ENCODE measurements at regions not wholly inside any gene's neighbourhood (a gene's known extent, or its start where the extent isn't known, plus 50 kb on each side); places are given as distances from the start of the nearest gene placed in this dataset.

- Histone ChIP-seq H3K9me3 (no peaks in the 10 kb centered on the region), H3K27me3 (replicated peaks; ENCODE audit: insufficient read depth) (no peaks in the 10 kb centered on the region), H3K36me3 (no peaks in the 10 kb centered on the region), H3K4me1 (ENCODE audit: control insufficient read depth in 1 of 2, low read depth in 2 of 2) (no peaks in the 10 kb centered on the region), H3K27ac (no peak overlapping the region), H3K4me3 (no peak overlapping the region)
- DNase-seq (ENCODE audit: low spot score), result no peak
- no peak for ATAC-seq (ENCODE audit: insufficient number of reproducible peaks, low FRiP score, low read depth)
- TF ChIP-seq CTCF (IDR thresholded peaks at IDR 0.05), result no peak
Measured at GRCh38 chr20:47418069-47418757, 61.7 kb upstream of the ZMYND8 start.

GRCh38 chr20:47419953-47420514, 63.5 kb upstream of the ZMYND8 start:
- no peak overlapping the region for H3K4me3 ChIP-seq
- TF ChIP-seq CTCF (IDR thresholded peaks at IDR 0.05), result no peak

GRCh38 chr20:47421076-47421475, 64.6 kb upstream of the ZMYND8 start:
- Histone ChIP-seq H3K4me1 (ENCODE audit: control insufficient read depth in 1 of 2, low read depth in 2 of 2) (no peaks in the 10 kb centered on the region), H3K4me3 (no peak overlapping the region), H3K36me3 (no peaks in the 10 kb centered on the region), H3K27me3 (replicated peaks; ENCODE audit: insufficient read depth) (no peaks in the 10 kb centered on the region), H3K27ac (no peak overlapping the region), H3K9me3 (no peaks in the 10 kb centered on the region)
- no peak for TF ChIP-seq CTCF (IDR thresholded peaks at IDR 0.05)
- no peak for DNase-seq (ENCODE audit: low spot score)
- no peak for ATAC-seq (ENCODE audit: insufficient number of reproducible peaks, low FRiP score, low read depth)

More at GRCh38 chr20:47419953-47420514, 63.5 kb upstream of the ZMYND8 start:
- no peak overlapping the region for H3K27ac ChIP-seq
- H3K4me1 ChIP-seq (ENCODE audit: control insufficient read depth in 1 of 2, low read depth in 2 of 2), result no peaks in the 10 kb centered on the region
- DNase-seq (ENCODE audit: low spot score), result no peak
- H3K9me3 ChIP-seq, result no peaks in the 10 kb centered on the region
- H3K36me3 ChIP-seq, result no peaks in the 10 kb centered on the region
- H3K27me3 ChIP-seq (replicated peaks; ENCODE audit: insufficient read depth), result no peaks in the 10 kb centered on the region
- no peak for ATAC-seq (ENCODE audit: insufficient number of reproducible peaks, low FRiP score, low read depth)

- peaks cover 14% of the 10 kb centered on the region for H3K9me3 ChIP-seq
- no peak overlapping the region for H3K4me3 ChIP-seq
- H3K27me3 ChIP-seq (replicated peaks; ENCODE audit: insufficient read depth), result no peaks in the 10 kb centered on the region
- no peaks in the 10 kb centered on the region for H3K4me1 ChIP-seq (ENCODE audit: control insufficient read depth in 1 of 2, low read depth in 2 of 2)
- H3K36me3 ChIP-seq, result no peaks in the 10 kb centered on the region
- DNase-seq (ENCODE audit: low spot score) (no peak), ATAC-seq (ENCODE audit: insufficient number of reproducible peaks, low FRiP score, low read depth) (no peak)
- TF ChIP-seq CTCF (IDR thresholded peaks at IDR 0.05), result no peak
- no peak overlapping the region for H3K27ac ChIP-seq
Measured at GRCh38 chr20:47423586-47423985, 67.1 kb upstream of the ZMYND8 start.

- Histone ChIP-seq H3K9me3 (peaks cover 14% of the 10 kb centered on the region), H3K27ac (no peak overlapping the region), H3K27me3 (replicated peaks; ENCODE audit: insufficient read depth) (no peaks in the 10 kb centered on the region), H3K4me3 (no peak overlapping the region), H3K4me1 (ENCODE audit: control insufficient read depth in 1 of 2, low read depth in 2 of 2) (no peaks in the 10 kb centered on the region), H3K36me3 (no peaks in the 10 kb centered on the region)
- DNase-seq (ENCODE audit: low spot score) (no peak), ATAC-seq (ENCODE audit: insufficient number of reproducible peaks, low FRiP score, low read depth) (no peak)
- no peak for TF ChIP-seq CTCF (IDR thresholded peaks at IDR 0.05)
Measured at GRCh38 chr20:47427067-47427466, 70.6 kb upstream of the ZMYND8 start.
